ENCODE measurements at regions not wholly inside any gene's neighbourhood (a gene's known extent, or its start where the extent isn't known, plus 50 kb on each side); places are given as distances from the start of the nearest gene placed in this dataset.

GRCh38 chr1:185439727-185440415 is 122.8 kb upstream of the IVNS1ABP start:
- TF ChIP-seq POLR2A (IDR thresholded peaks at IDR 0.05) (no peak), CTCF (IDR thresholded peaks at IDR 0.05) (no peak)
- no peaks in the 10 kb centered on the region for H3K27me3 ChIP-seq
- 57 to 92% methylated on average over 1 of the region's 1 CpG for WGBS, 2 donors
- no peaks in the 10 kb centered on the region for H3K4me1 ChIP-seq
- intact Hi-C loops (cut with DNase I; ENCODE audit: low total_unique reads) = no loop called here
- H3K4me3 ChIP-seq = no peak overlapping the region
- no peaks in the 10 kb centered on the region for H3K9me3 ChIP-seq
- DNase-seq = no peak
- no peaks in the 10 kb centered on the region for H3K36me3 ChIP-seq (ENCODE audit: low read depth, missing control alignments)
- no peak overlapping the region for H3K27ac ChIP-seq

GRCh38 chr1:185438936-185439335 is 121.9 kb upstream of the IVNS1ABP start:
- Histone ChIP-seq H3K9me3 (no peaks in the 10 kb centered on the region), H3K4me1 (no peaks in the 10 kb centered on the region), H3K27ac (no peak overlapping the region), H3K4me3 (no peak overlapping the region), H3K36me3 (ENCODE audit: low read depth, missing control alignments) (no peaks in the 10 kb centered on the region), H3K27me3 (no peaks in the 10 kb centered on the region)
- no peak for DNase-seq
- TF ChIP-seq POLR2A (IDR thresholded peaks at IDR 0.05) = no peak
- TF ChIP-seq CTCF (IDR thresholded peaks at IDR 0.05) = no peak
- intact Hi-C loops (cut with DNase I; ENCODE audit: low total_unique reads) = no loop called here

- intact Hi-C loops (cut with DNase I; ENCODE audit: low total_unique reads) = no loop called here
- no peak overlapping the region for H3K4me3 ChIP-seq
- no peaks in the 10 kb centered on the region for H3K36me3 ChIP-seq (ENCODE audit: low read depth, missing control alignments)
- H3K27me3 ChIP-seq = no peaks in the 10 kb centered on the region
- no peaks in the 10 kb centered on the region for H3K4me1 ChIP-seq
- TF ChIP-seq POLR2A (IDR thresholded peaks at IDR 0.05) (no peak), CTCF (IDR thresholded peaks at IDR 0.05) (no peak)
- no peak overlapping the region for H3K27ac ChIP-seq
- WGBS, 2 donors = 90 to 94% methylated on average over 1 of the region's 1 CpG
- DNase-seq = no peak
- H3K9me3 ChIP-seq = no peaks in the 10 kb centered on the region
Observed at GRCh38 chr1:185435696-185436379, 118.8 kb upstream of the IVNS1ABP start.

GRCh38 chr1:185434721-185435120 is 117.7 kb upstream of the IVNS1ABP start:
- H3K4me1 ChIP-seq = no peaks in the 10 kb centered on the region
- H3K27ac ChIP-seq = no peak overlapping the region
- DNase-seq = no peak
- H3K27me3 ChIP-seq = no peaks in the 10 kb centered on the region
- no peaks in the 10 kb centered on the region for H3K36me3 ChIP-seq (ENCODE audit: low read depth, missing control alignments)
- intact Hi-C loops (cut with DNase I; ENCODE audit: low total_unique reads) = no loop called here
- H3K4me3 ChIP-seq = no peak overlapping the region
- H3K9me3 ChIP-seq = no peaks in the 10 kb centered on the region
- TF ChIP-seq POLR2A (IDR thresholded peaks at IDR 0.05) = no peak
- no peak for TF ChIP-seq CTCF (IDR thresholded peaks at IDR 0.05)
- WGBS, 2 donors = 86 to 100% methylated on average over 1 of the region's 1 CpG

- Histone ChIP-seq H3K9me3 (no peaks in the 10 kb centered on the region), H3K27ac (no peak overlapping the region), H3K27me3 (no peaks in the 10 kb centered on the region), H3K4me3 (no peak overlapping the region), H3K4me1 (no peaks in the 10 kb centered on the region), H3K36me3 (ENCODE audit: low read depth, missing control alignments) (no peaks in the 10 kb centered on the region)
- no peak for DNase-seq
- WGBS, 2 donors = 76 to 85% methylated on average over 2 of the region's 2 CpGs
- intact Hi-C loops (cut with DNase I; ENCODE audit: low total_unique reads) = no loop called here
- TF ChIP-seq CTCF (IDR thresholded peaks at IDR 0.05) (no peak), POLR2A (IDR thresholded peaks at IDR 0.05) (no peak)
Observed at GRCh38 chr1:185433667-185434066, 116.6 kb upstream of the IVNS1ABP start.
